HG03135 (cell line): ENCODE measurements at regions not wholly inside any gene's neighbourhood (a gene's known extent, or its start where the extent isn't known, plus 50 kb on each side); places are given as distances from the start of the nearest gene placed in this dataset.
"Not testable (repeated sequence)": the region's sequence is repeated elsewhere in the genome, so short reads cannot be mapped to it uniquely, and the experiment has no call there.

Experiments
- ATAC-seq: cut with Tn5 transposase; IDR thresholded peaks from one replicate; pipeline ENCODE4 v1.9.1; 2021; ENCODE audit warnings: mild to moderate bottlenecking, moderate library complexity; ENCODE audit not compliant: unreplicated experiment

- ATAC-seq: not testable (repeated sequence)
These were observed 444.8 kb downstream of the ZNF33B start for GRCh38 chr10:42193588-42193987.

- ATAC-seq: not testable (repeated sequence)
These were observed 445.9 kb downstream of the ZNF33B start for GRCh38 chr10:42192450-42192849.

- ATAC-seq: not testable (repeated sequence)
These were observed 450.7 kb downstream of the ZNF33B start for GRCh38 chr10:42187501-42188195.

GRCh38 chr10:42177793-42178689 lies 460.3 kb downstream of the ZNF33B start:
- ATAC-seq: not testable (repeated sequence)

GRCh38 chr10:42177077-42177792 lies 461.1 kb downstream of the ZNF33B start:
- ATAC-seq: no peak

- ATAC-seq: no peak
These were observed 487.8 kb downstream of the ZNF33B start for GRCh38 chr10:42150428-42151061.

GRCh38 chr10:42149722-42150427 lies 488.5 kb downstream of the ZNF33B start:
- ATAC-seq: no peak

- ATAC-seq: no peak
These were observed 489.2 kb downstream of the ZNF33B start for GRCh38 chr10:42149027-42149700.

GRCh38 chr10:42146165-42146564 lies 492.2 kb downstream of the ZNF33B start:
- ATAC-seq: not testable (repeated sequence)

- ATAC-seq: not testable (repeated sequence)
These were observed 500.3 kb downstream of the ZNF33B start for GRCh38 chr10:42138023-42138422.

- no peak for ATAC-seq
These were observed 525.3 kb downstream of the ZNF33B start for GRCh38 chr10:42113158-42113450.

- ATAC-seq: no peak
These were observed 525.8 kb downstream of the ZNF33B start for GRCh38 chr10:42112331-42113157.

- ATAC-seq: no peak
These were observed 526.6 kb downstream of the ZNF33B start for GRCh38 chr10:42111661-42112330.

GRCh38 chr10:42111076-42111475 lies 527.3 kb downstream of the ZNF33B start:
- ATAC-seq: no peak
